Spleen (tissue), 7 donors: ENCODE measurements at regions not wholly inside any gene's neighbourhood (a gene's known extent, or its start where the extent isn't known, plus 50 kb on each side); places are given as distances from the start of the nearest gene placed in this dataset.

Experiments
- POLR2A ChIP-seq, 3 donors: fragments of 450-650 bp; IDR thresholded peaks; one replicate each; pipeline ENCODE4 v1.5.1; 2017; ENCODE audit warnings: antibody characterized with exemption in 3 of 3, mild to moderate bottlenecking in 1 of 3
- TF ChIP-seq, protein P1 (sequence below), 11 experiments: fragments of 200-600 bp in 7 of 11; fragments of 450-650 bp in 4 of 11; sonication (generic) in 4 of 11; IDR thresholded peaks in 8 of 11; conservative IDR thresholded peaks in 3 of 11; 1 replicate in 7 of 11; 2 replicates in 4 of 11; pipeline versions ENCODE4 v1.4.0 to v1.8.0; 2016 to 2021; ENCODE audit warnings: antibody characterized with exemption in 11 of 11, inconsistent platforms in 4 of 11, mild to moderate bottlenecking in 1 of 11
- donor health status: DM: no; HTN: no; CAD: no; lungs with moderate emphysema.
- donor health status: DM: no; HTN: no; CAD: no.
- donor health status: DM: no; HTN: no; CAD: no.

DNA sequence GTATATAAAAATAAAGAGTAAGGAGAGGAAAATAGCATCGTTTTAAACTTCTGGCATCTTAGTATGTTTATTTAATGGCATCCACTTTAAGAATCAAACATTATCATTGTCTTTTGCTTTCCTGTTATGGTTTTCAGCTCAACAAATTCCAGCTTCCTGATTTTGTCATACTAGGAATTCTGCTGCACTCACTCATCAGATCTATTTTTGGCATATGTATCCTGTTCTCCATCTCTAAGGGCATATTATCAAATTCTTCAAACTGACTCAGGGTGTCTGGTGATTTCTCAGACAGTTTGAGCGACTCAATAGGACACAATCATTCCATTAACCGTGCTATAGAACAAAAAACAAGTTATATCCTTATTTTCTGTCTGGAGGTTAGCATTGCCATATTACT is 248.5 kb upstream of the DIAPH2 start:
- no peak for TF ChIP-seq POLR2A (IDR thresholded peaks at IDR 0.05)
- TF ChIP-seq, protein P1, sequence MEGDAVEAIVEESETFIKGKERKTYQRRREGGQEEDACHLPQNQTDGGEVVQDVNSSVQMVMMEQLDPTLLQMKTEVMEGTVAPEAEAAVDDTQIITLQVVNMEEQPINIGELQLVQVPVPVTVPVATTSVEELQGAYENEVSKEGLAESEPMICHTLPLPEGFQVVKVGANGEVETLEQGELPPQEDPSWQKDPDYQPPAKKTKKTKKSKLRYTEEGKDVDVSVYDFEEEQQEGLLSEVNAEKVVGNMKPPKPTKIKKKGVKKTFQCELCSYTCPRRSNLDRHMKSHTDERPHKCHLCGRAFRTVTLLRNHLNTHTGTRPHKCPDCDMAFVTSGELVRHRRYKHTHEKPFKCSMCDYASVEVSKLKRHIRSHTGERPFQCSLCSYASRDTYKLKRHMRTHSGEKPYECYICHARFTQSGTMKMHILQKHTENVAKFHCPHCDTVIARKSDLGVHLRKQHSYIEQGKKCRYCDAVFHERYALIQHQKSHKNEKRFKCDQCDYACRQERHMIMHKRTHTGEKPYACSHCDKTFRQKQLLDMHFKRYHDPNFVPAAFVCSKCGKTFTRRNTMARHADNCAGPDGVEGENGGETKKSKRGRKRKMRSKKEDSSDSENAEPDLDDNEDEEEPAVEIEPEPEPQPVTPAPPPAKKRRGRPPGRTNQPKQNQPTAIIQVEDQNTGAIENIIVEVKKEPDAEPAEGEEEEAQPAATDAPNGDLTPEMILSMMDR (IDR thresholded peaks at IDR 0.05 in 8 of 11, conservative IDR thresholded peaks at IDR 0.05 in 3 of 11) = no peak
